KMS-11 (cell line): ENCODE measurements at regions not wholly inside any gene's neighbourhood (a gene's known extent, or its start where the extent isn't known, plus 50 kb on each side); places are given as distances from the start of the nearest gene placed in this dataset.

Experiments
- H2AFZ ChIP-seq: fragments of 200-600 bp; sonication (generic); 2 replicates; pipeline ENCODE4 v1.6.1; 2016; ENCODE audit warnings: antibody characterized with exemption, mixed run types, low read depth
- H3K27ac ChIP-seq: fragments of 200-600 bp; sonication (generic); 2 replicates; pipeline ENCODE4 v1.6.1; 2016; ENCODE audit warnings: mild to moderate bottlenecking, mixed run types
- H3K27me3 ChIP-seq: fragments of 200-600 bp; sonication (generic); 2 replicates; pipeline ENCODE4 v1.6.1; 2017; ENCODE audit warnings: mild to moderate bottlenecking, low read depth, mixed run types, moderate library complexity; ENCODE audit not compliant: insufficient read depth
- H3K36me3 ChIP-seq: fragments of 200-600 bp; sonication (generic); 2 replicates; pipeline ENCODE4 v1.6.1; 2017; ENCODE audit warnings: mild to moderate bottlenecking, mixed run types; ENCODE audit not compliant: insufficient read depth
- H3K4me1 ChIP-seq: fragments of 200-600 bp; sonication (generic); 2 replicates; pipeline ENCODE4 v1.6.1; 2016; ENCODE audit warnings: mild to moderate bottlenecking, low read depth, mixed run types; ENCODE audit not compliant: poor library complexity, severe bottlenecking
- H3K4me2 ChIP-seq: fragments of 200-600 bp; sonication (generic); 2 replicates; pipeline ENCODE4 v1.7.0; 2016; ENCODE audit warnings: mild to moderate bottlenecking, mixed run types
- H3K4me3 ChIP-seq: fragments of 200-600 bp; sonication (generic); IDR thresholded peaks from 2 replicates; pipeline ENCODE4 v1.6.1; 2017; ENCODE audit warnings: low read depth, low read length, mixed read lengths; ENCODE audit not compliant: insufficient read depth
- H3K79me2 ChIP-seq: fragments of 200-600 bp; sonication (generic); 2 replicates; pipeline ENCODE4 v1.6.1; 2016; ENCODE audit warnings: low read depth, mixed run types; ENCODE audit not compliant: insufficient read depth
- H3K9ac ChIP-seq: fragments of 200-600 bp; sonication (generic); 2 replicates; pipeline ENCODE4 v1.6.1; 2016; ENCODE audit warnings: mild to moderate bottlenecking, mixed run types
- H4K20me1 ChIP-seq: fragments of 200-600 bp; sonication (generic); 2 replicates; pipeline ENCODE4 v1.6.1; 2016; ENCODE audit warnings: mild to moderate bottlenecking, mixed run types; ENCODE audit not compliant: insufficient read depth
- TF ChIP-seq, protein P1 (sequence below): fragments of 200-600 bp; sonication (generic); conservative IDR thresholded peaks from 2 replicates; pipeline ENCODE4 v1.6.1; 2017; ENCODE audit warnings: low read depth, mild to moderate bottlenecking, antibody characterized with exemption, low read length, moderate library complexity, mixed read lengths

DNA sequence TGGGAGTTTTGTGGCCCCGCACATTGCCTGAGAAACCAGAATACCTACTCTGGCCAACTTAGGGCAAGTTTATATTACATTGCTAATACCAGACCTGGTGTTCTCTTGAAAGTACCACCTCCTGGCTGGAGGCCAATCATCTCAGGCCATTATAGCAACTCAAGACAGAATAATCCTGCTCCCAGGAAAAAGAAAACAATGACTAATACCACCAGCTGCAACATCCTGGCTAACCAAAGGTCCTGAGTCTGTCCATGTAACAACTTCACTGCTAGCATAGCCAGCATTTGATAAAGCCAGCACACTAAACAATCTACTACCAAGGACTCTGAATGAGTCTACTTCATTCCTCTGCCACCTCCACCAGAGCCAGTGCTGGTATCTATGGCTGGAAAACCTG lies 1298.7 kb upstream of the CNTN5 start:
- no peak overlapping the region for H2AFZ ChIP-seq
- no peak overlapping the region for H3K27ac ChIP-seq
- H3K79me2 ChIP-seq = no peaks in the 10 kb centered on the region

DNA sequence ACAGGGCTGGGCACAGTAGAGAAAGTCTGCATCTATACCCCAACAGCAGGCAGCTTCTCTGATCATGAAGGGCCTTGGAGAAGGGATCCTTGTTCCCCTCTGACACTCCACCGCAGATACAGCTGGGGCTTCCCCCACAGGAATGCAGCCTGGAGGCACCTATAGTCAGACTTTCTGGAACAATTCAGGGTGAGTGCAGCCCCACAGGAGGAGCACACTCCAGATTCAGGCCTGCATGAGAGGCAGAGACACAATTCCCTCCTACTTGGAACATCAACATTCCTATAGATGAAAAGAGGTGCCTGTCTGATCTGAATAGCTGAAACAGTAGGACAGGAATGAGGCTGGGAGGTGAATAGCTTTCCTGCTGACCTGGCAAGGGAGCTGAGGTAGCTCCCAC lies 1298.0 kb upstream of the CNTN5 start:
- no peaks in the 10 kb centered on the region for H3K79me2 ChIP-seq
- H2AFZ ChIP-seq = no peak overlapping the region
- H3K27ac ChIP-seq = no peak overlapping the region
- no peak overlapping the region for H3K4me2 ChIP-seq
- no peaks in the 10 kb centered on the region for H3K4me1 ChIP-seq
- H3K27me3 ChIP-seq = no peaks in the 10 kb centered on the region
- H3K9ac ChIP-seq = no peak overlapping the region
- TF ChIP-seq, protein P1, sequence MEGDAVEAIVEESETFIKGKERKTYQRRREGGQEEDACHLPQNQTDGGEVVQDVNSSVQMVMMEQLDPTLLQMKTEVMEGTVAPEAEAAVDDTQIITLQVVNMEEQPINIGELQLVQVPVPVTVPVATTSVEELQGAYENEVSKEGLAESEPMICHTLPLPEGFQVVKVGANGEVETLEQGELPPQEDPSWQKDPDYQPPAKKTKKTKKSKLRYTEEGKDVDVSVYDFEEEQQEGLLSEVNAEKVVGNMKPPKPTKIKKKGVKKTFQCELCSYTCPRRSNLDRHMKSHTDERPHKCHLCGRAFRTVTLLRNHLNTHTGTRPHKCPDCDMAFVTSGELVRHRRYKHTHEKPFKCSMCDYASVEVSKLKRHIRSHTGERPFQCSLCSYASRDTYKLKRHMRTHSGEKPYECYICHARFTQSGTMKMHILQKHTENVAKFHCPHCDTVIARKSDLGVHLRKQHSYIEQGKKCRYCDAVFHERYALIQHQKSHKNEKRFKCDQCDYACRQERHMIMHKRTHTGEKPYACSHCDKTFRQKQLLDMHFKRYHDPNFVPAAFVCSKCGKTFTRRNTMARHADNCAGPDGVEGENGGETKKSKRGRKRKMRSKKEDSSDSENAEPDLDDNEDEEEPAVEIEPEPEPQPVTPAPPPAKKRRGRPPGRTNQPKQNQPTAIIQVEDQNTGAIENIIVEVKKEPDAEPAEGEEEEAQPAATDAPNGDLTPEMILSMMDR = no peak
- no peak overlapping the region for H3K4me3 ChIP-seq
- no peaks in the 10 kb centered on the region for H4K20me1 ChIP-seq
- no peaks in the 10 kb centered on the region for H3K36me3 ChIP-seq

More for the DNA sequence above, 1298.7 kb upstream of the CNTN5 start:
- no peaks in the 10 kb centered on the region for H4K20me1 ChIP-seq
- H3K36me3 ChIP-seq = no peaks in the 10 kb centered on the region
- no peaks in the 10 kb centered on the region for H3K4me1 ChIP-seq
- H3K9ac ChIP-seq = no peak overlapping the region
- TF ChIP-seq, protein P1 = no peak
- no peak overlapping the region for H3K4me3 ChIP-seq
- H3K4me2 ChIP-seq = no peak overlapping the region
- no peaks in the 10 kb centered on the region for H3K27me3 ChIP-seq

DNA sequence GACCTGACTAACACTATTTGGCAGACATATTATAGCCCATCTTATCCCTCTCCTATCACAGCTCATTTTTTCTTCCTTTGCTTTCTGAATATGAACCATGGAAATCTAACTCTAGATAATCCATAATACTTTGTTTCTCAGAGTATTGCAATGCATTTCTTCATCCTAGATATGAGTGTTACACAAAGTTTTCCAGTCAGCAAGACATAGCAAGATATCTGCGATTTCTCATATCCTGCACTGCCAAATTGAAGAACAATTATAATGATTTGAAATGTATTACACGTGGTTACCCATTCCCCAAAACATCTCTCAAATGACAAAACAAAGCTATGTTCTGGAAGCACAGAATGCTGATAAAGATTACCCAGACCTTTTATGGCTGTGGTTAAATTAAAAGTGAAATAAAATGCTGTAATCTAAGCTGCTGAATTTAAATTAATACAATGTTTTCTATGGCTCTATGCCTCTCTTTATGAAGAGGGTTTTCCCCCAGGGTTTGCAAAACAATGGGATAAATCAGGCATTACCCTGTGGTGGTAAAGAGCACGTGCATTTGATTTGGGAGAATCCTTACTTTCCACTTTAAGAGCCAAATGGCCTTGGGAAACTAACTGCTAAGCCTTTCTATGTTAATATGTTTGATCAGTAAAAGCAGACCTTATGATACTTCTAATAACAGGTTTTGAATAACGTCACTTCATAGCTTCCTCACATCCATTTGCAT lies 1291.0 kb upstream of the CNTN5 start:
- no peaks in the 10 kb centered on the region for H3K36me3 ChIP-seq
- H3K4me2 ChIP-seq = no peak overlapping the region
- no peak overlapping the region for H3K4me3 ChIP-seq
- no peaks in the 10 kb centered on the region for H3K79me2 ChIP-seq
- H2AFZ ChIP-seq = no peak overlapping the region
- no peak overlapping the region for H3K9ac ChIP-seq
- peaks cover 22% of the 10 kb centered on the region for H3K4me1 ChIP-seq
- TF ChIP-seq, protein P1 = no peak
- no peak overlapping the region for H3K27ac ChIP-seq
- H4K20me1 ChIP-seq = no peaks in the 10 kb centered on the region
- H3K27me3 ChIP-seq = no peaks in the 10 kb centered on the region

DNA sequence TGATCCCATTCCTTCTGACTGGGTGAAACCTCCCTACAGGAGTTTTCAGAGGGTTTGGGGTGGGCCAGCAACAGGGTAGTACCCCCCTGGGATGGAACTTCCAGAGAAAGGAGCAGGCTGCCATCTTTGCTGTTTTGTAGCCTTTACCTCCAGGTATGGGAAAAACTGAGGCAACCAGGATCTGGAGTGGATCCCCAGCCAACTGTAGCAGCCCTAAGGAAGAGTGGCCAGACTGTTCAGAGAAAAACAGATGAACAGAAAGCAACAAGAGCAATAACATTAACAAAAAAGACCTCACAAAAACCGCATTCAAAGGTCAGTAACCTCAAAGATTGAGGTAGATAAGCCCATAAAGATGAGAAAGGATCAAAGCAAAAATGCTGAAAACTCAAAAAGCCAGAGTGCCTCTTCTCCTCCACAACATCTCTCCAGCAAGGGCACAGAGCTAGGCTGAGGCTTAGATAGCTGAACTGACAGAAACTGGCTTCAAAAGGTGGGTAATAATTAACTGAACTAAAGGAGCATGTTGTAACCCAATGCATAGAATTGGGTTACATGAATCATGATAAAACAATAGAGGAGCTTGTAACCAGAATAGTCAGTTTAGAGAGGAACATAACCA lies 1288.6 kb upstream of the CNTN5 start:
- TF ChIP-seq, protein P1 = no peak
- no peak overlapping the region for H3K9ac ChIP-seq
- peaks cover 22% of the 10 kb centered on the region for H3K4me1 ChIP-seq
- H3K4me3 ChIP-seq = no peak overlapping the region
- H3K27me3 ChIP-seq = no peaks in the 10 kb centered on the region
- H3K27ac ChIP-seq = peak overlapping the region; percentile 20; the same call in 1 of the 2 replicates
- H2AFZ ChIP-seq = peak overlapping the region; percentile 14; the same call in 1 of the 2 replicates
- no peaks in the 10 kb centered on the region for H3K36me3 ChIP-seq
- H3K4me2 ChIP-seq = 0 out of 2 replicates have a peak overlapping the region, but pooled peaks have one; percentile 33
- no peaks in the 10 kb centered on the region for H4K20me1 ChIP-seq
- no peaks in the 10 kb centered on the region for H3K79me2 ChIP-seq
